ENCODE measurements at regions not wholly inside any gene's neighbourhood (a gene's known extent, or its start where the extent isn't known, plus 50 kb on each side); places are given as distances from the start of the nearest gene placed in this dataset.
"Not testable (repeated sequence)": the region's sequence is repeated elsewhere in the genome, so short reads cannot be mapped to it uniquely, and the experiment has no call there.

- intact Hi-C loops (cut with DNase I), result no loop called here
Measured at GRCh38 chr7:11985971-11986370, 154.0 kb upstream of the THSD7A start.

GRCh38 chr7:11988186-11988585 is 156.2 kb upstream of the THSD7A start:
- intact Hi-C loops (cut with DNase I), result no loop called here
- DNase-seq, result no peak

More at GRCh38 chr7:11985971-11986370, 154.0 kb upstream of the THSD7A start:
- DNase-seq, result no peak

GRCh38 chr7:12002428-12002827 is 170.4 kb upstream of the THSD7A start:
- intact Hi-C loops (cut with DNase I), result no loop called here
- DNase-seq, result no peak

- no peak for DNase-seq
- intact Hi-C loops (cut with DNase I), result no loop called here
Measured at GRCh38 chr7:12004581-12004980, 172.6 kb upstream of the THSD7A start.

- intact Hi-C loops (cut with DNase I), result no loop called here
Measured at GRCh38 chr7:12007576-12007975, 175.6 kb upstream of the THSD7A start.

GRCh38 chr7:12013983-12014382 is 182.0 kb upstream of the THSD7A start:
- intact Hi-C loops (cut with DNase I), result no loop called here
- DNase-seq, result no peak

More at GRCh38 chr7:12007576-12007975, 175.6 kb upstream of the THSD7A start:
- no peak for DNase-seq

GRCh38 chr7:12016439-12016838 is 184.4 kb upstream of the THSD7A start:
- DNase-seq, result no peak
- intact Hi-C loops (cut with DNase I), result no loop called here

- intact Hi-C loops (cut with DNase I), result no loop called here
- DNase-seq, result no peak
Measured at GRCh38 chr7:12017046-12017445, 185.0 kb upstream of the THSD7A start.

GRCh38 chr7:12022011-12022410 is 189.1 kb upstream of the TMEM106B start:
- intact Hi-C loops (cut with DNase I); DNase-seq: not testable (repeated sequence)

GRCh38 chr7:12025246-12025645 is 185.8 kb upstream of the TMEM106B start:
- intact Hi-C loops (cut with DNase I), result no loop called here
- no peak for DNase-seq

GRCh38 chr7:12028508-12028907 is 182.6 kb upstream of the TMEM106B start:
- intact Hi-C loops (cut with DNase I), result no loop called here
- DNase-seq, result no peak

GRCh38 chr7:12030116-12030515 is 181.0 kb upstream of the TMEM106B start:
- intact Hi-C loops (cut with DNase I), result no loop called here
- no peak for DNase-seq

- DNase-seq, result no peak
- intact Hi-C loops (cut with DNase I), result no loop called here
Measured at GRCh38 chr7:12031186-12031585, 179.9 kb upstream of the TMEM106B start.

- intact Hi-C loops (cut with DNase I), result no loop called here
- no peak for DNase-seq
Measured at GRCh38 chr7:12031638-12032037, 179.5 kb upstream of the TMEM106B start.

- intact Hi-C loops (cut with DNase I), result no loop called here
- no peak for DNase-seq
Measured at GRCh38 chr7:12032146-12032545, 178.9 kb upstream of the TMEM106B start.

- DNase-seq; intact Hi-C loops (cut with DNase I): not testable (repeated sequence)
Measured at GRCh38 chr7:12043457-12043856, 167.6 kb upstream of the TMEM106B start.

- intact Hi-C loops (cut with DNase I), result no loop called here
Measured at GRCh38 chr7:12052211-12052610, 158.9 kb upstream of the TMEM106B start.

GRCh38 chr7:12053561-12053960 is 157.5 kb upstream of the TMEM106B start:
- DNase-seq, result no peak
- intact Hi-C loops (cut with DNase I), result no loop called here

More at GRCh38 chr7:12052211-12052610, 158.9 kb upstream of the TMEM106B start:
- no peak for DNase-seq

- no peak for DNase-seq
- intact Hi-C loops (cut with DNase I), result no loop called here
Measured at GRCh38 chr7:12054830-12055229, 156.3 kb upstream of the TMEM106B start.

GRCh38 chr7:12056381-12056780 is 154.7 kb upstream of the TMEM106B start:
- intact Hi-C loops (cut with DNase I), result no loop called here
- DNase-seq, result no peak

- no peak for DNase-seq
- intact Hi-C loops (cut with DNase I), result no loop called here
Measured at GRCh38 chr7:12056977-12057376, 154.1 kb upstream of the TMEM106B start.

- no peak for DNase-seq
- intact Hi-C loops (cut with DNase I), result no loop called here
Measured at GRCh38 chr7:12062062-12062461, 149.0 kb upstream of the TMEM106B start.

All from head of caudate nucleus (tissue), 42 donors.